ENCODE measurements at regions not wholly inside any gene's neighbourhood (a gene's known extent, or its start where the extent isn't known, plus 50 kb on each side); places are given as distances from the start of the nearest gene placed in this dataset.
A peak's percentile ranks its signal among the peaks of the same experiment; 100 is the strongest.

- DNase-seq (ENCODE audit: low spot score) (no peak), ATAC-seq (ENCODE audit: low read depth) (no peak)
- H3K4me1 ChIP-seq (ENCODE audit: insufficient read depth, poor library complexity, severe bottlenecking) = no peaks in the 10 kb centered on the region
- H3K36me3 ChIP-seq (ENCODE audit: low read depth) = no peaks in the 10 kb centered on the region
- H3K9me3 ChIP-seq (ENCODE audit: severe bottlenecking) = no peaks in the 10 kb centered on the region
- no peaks in the 10 kb centered on the region for H3K27me3 ChIP-seq (ENCODE audit: insufficient read depth, poor library complexity, severe bottlenecking)
- H3K27ac ChIP-seq (ENCODE audit: poor library complexity, severe bottlenecking) = no peak overlapping the region
- TF ChIP-seq, protein P1, sequence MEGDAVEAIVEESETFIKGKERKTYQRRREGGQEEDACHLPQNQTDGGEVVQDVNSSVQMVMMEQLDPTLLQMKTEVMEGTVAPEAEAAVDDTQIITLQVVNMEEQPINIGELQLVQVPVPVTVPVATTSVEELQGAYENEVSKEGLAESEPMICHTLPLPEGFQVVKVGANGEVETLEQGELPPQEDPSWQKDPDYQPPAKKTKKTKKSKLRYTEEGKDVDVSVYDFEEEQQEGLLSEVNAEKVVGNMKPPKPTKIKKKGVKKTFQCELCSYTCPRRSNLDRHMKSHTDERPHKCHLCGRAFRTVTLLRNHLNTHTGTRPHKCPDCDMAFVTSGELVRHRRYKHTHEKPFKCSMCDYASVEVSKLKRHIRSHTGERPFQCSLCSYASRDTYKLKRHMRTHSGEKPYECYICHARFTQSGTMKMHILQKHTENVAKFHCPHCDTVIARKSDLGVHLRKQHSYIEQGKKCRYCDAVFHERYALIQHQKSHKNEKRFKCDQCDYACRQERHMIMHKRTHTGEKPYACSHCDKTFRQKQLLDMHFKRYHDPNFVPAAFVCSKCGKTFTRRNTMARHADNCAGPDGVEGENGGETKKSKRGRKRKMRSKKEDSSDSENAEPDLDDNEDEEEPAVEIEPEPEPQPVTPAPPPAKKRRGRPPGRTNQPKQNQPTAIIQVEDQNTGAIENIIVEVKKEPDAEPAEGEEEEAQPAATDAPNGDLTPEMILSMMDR (IDR thresholded peaks at IDR 0.05; ENCODE audit: poor library complexity, severe bottlenecking) = no peak
- no peak overlapping the region for H3K4me3 ChIP-seq (ENCODE audit: severe bottlenecking)
These were observed 658.7 kb upstream of the DIPK2B start for GRCh38 chrX:45859407-45859806.

DNA sequence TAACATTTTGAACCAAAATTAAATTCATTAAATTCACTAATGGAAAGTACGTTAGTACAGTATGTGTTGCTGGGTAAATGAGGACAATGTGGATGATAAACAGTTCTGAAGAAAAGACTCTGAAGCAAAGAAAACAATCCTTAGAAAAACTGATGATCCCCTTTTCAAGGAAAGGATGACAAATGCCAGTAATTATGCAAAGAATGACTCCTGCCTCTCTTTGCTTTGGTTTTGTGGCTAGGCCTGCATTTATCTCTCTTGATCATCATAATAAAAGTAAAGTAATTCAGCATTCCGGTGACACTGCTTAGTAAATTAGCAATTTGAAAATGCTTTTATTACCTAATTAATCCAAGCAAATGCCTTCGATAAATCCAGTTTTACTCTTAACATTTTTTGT lies 652.2 kb upstream of the DIPK2B start:
- ATAC-seq (ENCODE audit: low read depth) (no peak), DNase-seq (ENCODE audit: low spot score) (no peak)
- H3K4me1 ChIP-seq (ENCODE audit: insufficient read depth, poor library complexity, severe bottlenecking) = peaks cover 21% of the 10 kb centered on the region
- no peaks in the 10 kb centered on the region for H3K9me3 ChIP-seq (ENCODE audit: severe bottlenecking)
- TF ChIP-seq, protein P1 (IDR thresholded peaks at IDR 0.05; ENCODE audit: poor library complexity, severe bottlenecking) = no peak
- H3K27ac ChIP-seq (ENCODE audit: poor library complexity, severe bottlenecking) = peak overlapping the region; percentile 86
- H3K36me3 ChIP-seq (ENCODE audit: low read depth) = peaks cover 16% of the 10 kb centered on the region
- H3K27me3 ChIP-seq (ENCODE audit: insufficient read depth, poor library complexity, severe bottlenecking) = no peaks in the 10 kb centered on the region
- no peak overlapping the region for H3K4me3 ChIP-seq (ENCODE audit: severe bottlenecking)

DNA sequence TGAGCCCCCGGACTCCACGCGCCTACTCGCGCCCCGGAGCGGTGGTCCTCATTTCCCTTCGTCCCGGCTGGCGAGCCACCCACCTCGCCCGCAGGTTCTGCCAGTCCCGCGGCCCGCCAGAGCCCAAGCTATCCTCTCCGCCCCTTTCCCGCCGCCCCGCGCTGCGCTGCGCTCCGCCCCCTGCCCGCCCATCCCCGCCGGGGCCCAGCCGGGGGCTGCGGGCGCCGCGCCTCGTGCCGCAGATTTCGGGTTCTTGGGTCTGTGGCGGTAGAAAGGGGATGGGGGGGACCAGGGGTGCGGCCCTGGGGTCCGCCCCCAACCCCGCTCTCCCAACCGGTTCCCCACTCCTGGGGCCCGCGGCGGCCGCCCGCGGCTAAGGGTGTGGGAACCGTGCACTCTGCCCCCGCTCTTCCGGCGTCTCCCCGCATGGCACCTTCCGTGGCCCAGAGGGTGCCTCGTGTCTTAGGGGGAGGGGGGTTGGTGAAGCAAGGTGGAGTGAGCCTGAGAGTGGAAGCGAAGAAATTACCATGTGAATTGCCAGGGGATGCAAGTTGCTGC lies 650.8 kb upstream of the DIPK2B start:
- Histone ChIP-seq H3K4me1 (ENCODE audit: insufficient read depth, poor library complexity, severe bottlenecking) (peaks cover 24% of the 10 kb centered on the region), H3K27me3 (ENCODE audit: insufficient read depth, poor library complexity, severe bottlenecking) (no peaks in the 10 kb centered on the region), H3K4me3 (ENCODE audit: severe bottlenecking) (peak overlapping the region; percentile 92), H3K9me3 (ENCODE audit: severe bottlenecking) (no peaks in the 10 kb centered on the region), H3K27ac (ENCODE audit: poor library complexity, severe bottlenecking) (peak overlapping the region; percentile 86), H3K36me3 (ENCODE audit: low read depth) (peaks cover 30% of the 10 kb centered on the region)
- TF ChIP-seq, protein P1 (IDR thresholded peaks at IDR 0.05; ENCODE audit: poor library complexity, severe bottlenecking) = no peak
- DNase-seq (ENCODE audit: low spot score) (peak; percentile 57), ATAC-seq (ENCODE audit: low read depth) (peak; percentile 70)

DNA sequence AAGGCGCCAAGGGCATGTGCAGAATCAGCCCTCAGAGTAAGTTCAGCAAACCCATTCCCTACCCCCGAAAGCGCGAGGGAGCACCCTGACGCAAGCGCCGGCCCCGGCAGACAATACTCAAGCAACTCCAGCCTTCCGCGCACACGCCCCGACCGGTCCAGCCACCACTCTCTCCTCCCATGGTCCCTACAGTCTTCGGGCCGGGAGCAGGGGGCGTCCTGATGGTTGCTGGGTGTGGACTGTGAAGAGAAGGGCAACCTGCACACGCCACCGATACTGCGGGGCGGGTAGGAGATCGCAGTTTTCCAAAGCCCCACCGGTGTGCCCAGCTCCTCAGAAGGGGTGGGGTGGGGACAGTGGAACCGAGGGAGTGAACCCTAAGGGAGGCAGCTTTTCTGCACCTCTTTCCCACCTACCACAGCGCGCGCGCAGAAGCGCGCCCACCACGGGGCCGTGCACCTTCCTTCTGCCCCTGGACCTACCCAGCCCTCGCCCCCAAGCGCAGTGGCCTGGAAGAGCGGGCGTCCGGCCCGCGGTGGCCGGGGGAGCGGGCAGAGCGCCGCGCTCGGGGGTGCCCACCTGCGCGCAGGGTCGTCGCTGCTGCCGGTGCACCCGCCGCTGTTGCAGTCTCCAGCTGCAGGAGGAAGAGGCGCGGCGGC lies 650.2 kb upstream of the DIPK2B start:
- peak; percentile 29 for DNase-seq (ENCODE audit: low spot score)
- H3K36me3 ChIP-seq (ENCODE audit: low read depth) = peaks cover 36% of the 10 kb centered on the region
- no peaks in the 10 kb centered on the region for H3K9me3 ChIP-seq (ENCODE audit: severe bottlenecking)
- peak overlapping the region; percentile 92 for H3K4me3 ChIP-seq (ENCODE audit: severe bottlenecking)
- H3K27me3 ChIP-seq (ENCODE audit: insufficient read depth, poor library complexity, severe bottlenecking) = no peaks in the 10 kb centered on the region
- H3K27ac ChIP-seq (ENCODE audit: poor library complexity, severe bottlenecking) = peak overlapping the region; percentile 86
- TF ChIP-seq, protein P1 (IDR thresholded peaks at IDR 0.05; ENCODE audit: poor library complexity, severe bottlenecking) = no peak
- ATAC-seq (ENCODE audit: low read depth) = peak; percentile 30; the same call in 2 of the 3 replicates
- peaks cover 30% of the 10 kb centered on the region for H3K4me1 ChIP-seq (ENCODE audit: insufficient read depth, poor library complexity, severe bottlenecking)

All from RWPE2 (cell line).